GM12872 (cell line): ENCODE measurements at regions not wholly inside any gene's neighbourhood (a gene's known extent, or its start where the extent isn't known, plus 50 kb on each side); places are given as distances from the start of the nearest gene placed in this dataset.

Experiments used
- CTCF ChIP-seq: IDR thresholded peaks from 3 replicates; pipeline ENCODE4 v1.5.1; 2011; ENCODE audit warnings: low read depth, mild to moderate bottlenecking, low read length, moderate library complexity; ENCODE audit not compliant: insufficient read depth

DNA sequence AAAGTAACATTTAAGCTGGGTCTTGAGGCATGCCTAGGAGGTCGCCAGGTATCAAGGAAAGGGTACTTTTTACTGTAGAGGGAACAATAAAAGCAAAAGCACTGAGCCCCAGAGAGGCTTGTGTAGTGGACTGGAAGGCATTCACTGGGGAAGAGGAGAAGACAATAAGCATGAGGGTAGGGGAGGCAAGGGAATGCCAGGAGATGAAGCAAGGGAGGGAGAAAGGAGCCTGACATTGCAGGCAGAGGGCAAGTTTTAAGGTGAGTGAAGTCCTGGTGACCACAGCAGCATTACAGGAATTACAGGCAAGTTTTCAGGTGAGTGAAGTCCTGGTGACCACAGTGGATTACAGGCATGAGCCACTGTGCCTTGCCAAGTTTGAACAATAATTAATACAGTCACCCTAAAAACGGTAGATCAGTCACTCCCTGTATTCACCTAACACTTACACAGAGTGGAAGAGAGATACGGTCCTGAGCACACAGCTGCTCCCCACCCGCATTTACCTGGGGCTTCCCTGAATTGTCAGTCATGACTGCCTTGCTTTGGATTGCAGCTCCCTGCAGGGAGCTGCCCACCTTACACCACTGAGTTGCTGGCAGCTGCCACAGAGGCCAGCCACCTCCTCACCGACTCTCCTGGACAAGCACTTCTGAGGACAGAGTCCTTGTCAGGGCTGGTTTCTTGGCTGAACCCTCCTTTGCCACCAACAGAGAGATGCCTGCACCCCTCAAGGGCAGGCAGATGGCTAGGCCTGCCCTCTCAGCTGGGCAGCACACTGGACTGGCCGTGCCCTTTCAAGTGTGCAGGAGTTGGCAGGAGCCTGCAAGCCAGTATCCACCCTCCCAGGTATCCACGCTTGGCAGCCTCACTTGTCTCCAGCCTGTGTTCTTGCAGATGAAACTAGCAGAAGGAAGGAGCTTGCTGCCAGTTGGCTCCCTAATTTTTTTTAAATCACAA lies 59.0 kb upstream of the KCNK12 start:
- no peak for TF ChIP-seq CTCF

DNA sequence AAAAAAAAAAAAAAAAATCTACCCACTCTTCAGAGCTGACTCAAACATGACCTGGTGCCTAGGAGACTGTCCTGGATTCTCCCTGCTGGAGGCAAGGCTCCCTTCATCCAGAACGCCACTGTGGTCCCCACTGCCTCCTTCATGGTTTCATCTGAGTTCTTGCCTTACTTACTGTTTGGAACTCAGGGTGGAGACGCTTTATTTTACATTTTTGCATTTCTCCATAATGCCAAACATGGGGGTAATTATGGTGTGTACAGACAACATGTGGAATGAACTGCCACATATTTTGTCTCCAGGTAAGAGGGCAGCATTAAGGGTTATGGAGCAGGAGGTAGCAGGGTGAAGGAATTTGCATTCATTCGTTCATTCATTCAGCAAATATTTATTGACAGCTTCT lies 58.1 kb upstream of the KCNK12 start:
- TF ChIP-seq CTCF = no peak

GRCh38 chr2:47626664-47627063 lies 55.9 kb upstream of the KCNK12 start:
- no peak for TF ChIP-seq CTCF

DNA sequence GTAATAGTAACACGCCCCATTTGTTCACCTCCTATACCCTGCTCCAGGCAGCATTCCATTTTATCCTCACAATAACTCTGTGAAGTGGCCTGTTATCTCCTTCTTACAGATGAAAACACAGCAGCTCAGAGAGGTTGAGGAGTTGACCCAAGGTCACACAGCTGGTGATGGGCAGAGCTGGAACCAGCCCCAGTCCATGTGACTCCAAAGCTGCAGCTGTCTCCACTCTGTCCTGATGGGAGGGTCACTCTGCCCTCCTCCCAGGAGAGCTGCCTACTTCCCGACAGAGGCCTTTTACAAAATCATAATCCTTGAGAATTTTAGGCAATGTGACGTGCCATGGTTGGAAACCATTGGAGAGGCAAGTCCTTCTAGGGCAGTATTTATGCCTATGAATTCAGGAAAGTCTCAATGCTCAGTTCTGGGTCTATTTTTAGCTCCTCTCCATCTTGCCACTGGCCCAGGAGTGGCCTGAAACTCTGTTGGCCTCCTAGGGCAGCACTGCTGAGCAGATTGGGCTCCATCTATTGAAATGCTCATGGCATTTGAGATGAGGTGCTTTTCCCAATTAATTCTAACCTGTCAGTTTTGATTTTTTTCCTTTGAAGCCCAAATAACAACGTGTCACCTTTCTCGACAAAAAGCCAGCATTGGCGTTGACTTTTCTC lies 50.1 kb upstream of the KCNK12 start:
- TF ChIP-seq CTCF = no peak
